Nephron (organoid): ENCODE measurements at regions not wholly inside any gene's neighbourhood (a gene's known extent, or its start where the extent isn't known, plus 50 kb on each side); places are given as distances from the start of the nearest gene placed in this dataset.

ENCODE experiments used
- H3K27ac Mint-ChIP-seq, 3 experiments: 2 replicates each; pipeline ENCODE4 v1.8.0; 2020; ENCODE audit warnings: mixed read lengths in 3 of 3, mild to moderate bottlenecking in 2 of 3, moderate library complexity in 1 of 3
- H3K27me3 Mint-ChIP-seq: 2 replicates; pipeline ENCODE4 v1.8.0; 2021; ENCODE audit warnings: low read depth, mild to moderate bottlenecking, moderate library complexity, mixed read lengths
- H3K36me3 Mint-ChIP-seq: 2 replicates; pipeline ENCODE4 v1.8.0; 2020; ENCODE audit warnings: low read depth, mixed read lengths
- H3K4me1 Mint-ChIP-seq: 2 replicates; pipeline ENCODE4 v1.8.0; 2020; ENCODE audit warnings: mixed read lengths
- H3K4me3 Mint-ChIP-seq, 3 experiments: 2 replicates each; pipeline ENCODE4 v1.8.0; 2020; ENCODE audit warnings: mild to moderate bottlenecking in 3 of 3, mixed read lengths in 3 of 3, moderate library complexity in 2 of 3
- H3K9me3 Mint-ChIP-seq: 2 replicates; pipeline ENCODE4 v1.8.0; 2020; ENCODE audit warnings: mixed read lengths
- CTCF ChIP-seq, 3 experiments: fragments of 200-600 bp; sonication (generic); IDR thresholded peaks; one replicate each; pipeline ENCODE4 v1.5.0; 2021; ENCODE audit warnings: antibody characterized with exemption in 3 of 3; ENCODE audit not compliant: unreplicated experiment in 3 of 3

DNA sequence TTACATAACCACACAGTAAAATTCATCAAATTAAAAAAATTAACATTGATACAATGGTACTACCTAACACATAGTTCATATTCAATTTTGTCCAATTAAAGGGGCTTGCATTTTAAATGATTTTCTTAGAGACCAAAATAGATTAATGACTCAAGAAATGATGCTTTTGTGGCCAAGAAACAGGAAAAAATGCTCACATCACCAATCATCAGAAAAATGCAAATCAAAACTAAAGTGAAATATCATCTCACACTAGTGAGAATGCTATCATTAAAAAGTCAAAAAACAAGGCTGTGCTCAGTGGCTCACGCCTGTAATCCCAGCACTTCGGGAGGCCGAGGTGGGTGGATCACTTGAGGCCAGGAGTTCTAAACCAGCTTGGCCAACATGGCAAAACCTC lies 235.6 kb downstream of the PIK3C3 start:
- Mint-ChIP-seq H3K4me3 (no peak overlapping the region), H3K27me3 (no peaks in the 10 kb centered on the region), H3K27ac (no peak overlapping the region), H3K9me3 (peaks cover 11% of the 10 kb centered on the region), H3K4me1 (peaks cover 5% of the 10 kb centered on the region), H3K36me3 (peaks cover 19% of the 10 kb centered on the region)
- no peak for TF ChIP-seq CTCF (IDR thresholded peaks at IDR 0.05; ENCODE audit: unreplicated experiment in 3 of 3)

DNA sequence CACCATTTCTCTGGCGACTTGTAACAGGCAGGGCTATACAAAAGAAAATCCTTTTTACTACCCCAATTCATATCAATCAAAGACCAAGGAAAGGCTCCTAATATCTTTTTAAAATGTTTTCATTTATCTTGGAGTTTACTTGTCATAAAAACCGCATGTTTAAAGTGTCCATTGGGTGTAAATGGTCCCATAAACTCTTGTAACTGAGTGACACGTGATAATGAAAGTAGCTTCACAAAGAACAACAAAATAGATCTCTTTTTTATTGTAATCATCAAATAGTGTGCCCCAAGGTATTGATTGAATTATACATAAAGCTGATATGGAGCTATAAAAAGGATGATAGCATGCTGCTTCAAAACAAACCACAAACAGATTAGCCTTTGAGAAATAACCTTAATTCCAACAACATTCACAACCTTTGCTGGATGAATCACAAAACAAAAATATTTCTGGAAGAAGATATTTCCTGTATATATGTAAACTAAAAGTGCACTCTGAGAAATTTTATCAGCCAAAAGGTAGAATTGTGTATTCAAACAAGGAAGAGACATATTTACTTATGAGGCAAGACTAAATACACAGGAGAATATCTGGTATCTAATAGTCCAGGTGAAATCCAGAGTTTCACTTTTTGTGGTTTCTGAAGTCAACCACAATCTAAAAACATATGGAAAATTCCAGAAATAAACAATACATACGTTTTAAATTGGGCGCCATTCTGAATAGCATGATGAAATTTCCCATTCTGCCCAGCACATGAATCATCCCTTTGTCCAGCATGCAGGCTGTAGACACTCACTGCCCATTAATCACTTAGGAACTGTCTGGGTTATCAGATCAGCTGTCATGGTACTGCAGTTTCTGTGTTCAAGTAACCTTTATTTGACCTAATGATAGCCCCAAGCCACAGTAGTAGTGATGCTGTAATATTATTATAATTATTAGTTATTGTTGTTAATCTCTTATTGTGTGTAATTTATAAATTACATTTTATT lies 237.5 kb downstream of the PIK3C3 start:
- Mint-ChIP-seq H3K4me1 (peaks cover 3% of the 10 kb centered on the region), H3K27ac (no peak overlapping the region), H3K9me3 (peaks cover 11% of the 10 kb centered on the region), H3K36me3 (peaks cover 14% of the 10 kb centered on the region), H3K27me3 (no peaks in the 10 kb centered on the region), H3K4me3 (no peak overlapping the region)
- TF ChIP-seq CTCF (IDR thresholded peaks at IDR 0.05; ENCODE audit: unreplicated experiment in 3 of 3) = no peak

- Mint-ChIP-seq H3K27me3 (no peaks in the 10 kb centered on the region), H3K4me3 (no peak overlapping the region), H3K9me3 (no peaks in the 10 kb centered on the region), H3K4me1 (no peaks in the 10 kb centered on the region), H3K27ac (no peak overlapping the region), H3K36me3 (no peaks in the 10 kb centered on the region)
- no peak for TF ChIP-seq CTCF (IDR thresholded peaks at IDR 0.05; ENCODE audit: unreplicated experiment in 3 of 3)
Measured at GRCh38 chr18:42196651-42197050, 241.6 kb downstream of the PIK3C3 start.

DNA sequence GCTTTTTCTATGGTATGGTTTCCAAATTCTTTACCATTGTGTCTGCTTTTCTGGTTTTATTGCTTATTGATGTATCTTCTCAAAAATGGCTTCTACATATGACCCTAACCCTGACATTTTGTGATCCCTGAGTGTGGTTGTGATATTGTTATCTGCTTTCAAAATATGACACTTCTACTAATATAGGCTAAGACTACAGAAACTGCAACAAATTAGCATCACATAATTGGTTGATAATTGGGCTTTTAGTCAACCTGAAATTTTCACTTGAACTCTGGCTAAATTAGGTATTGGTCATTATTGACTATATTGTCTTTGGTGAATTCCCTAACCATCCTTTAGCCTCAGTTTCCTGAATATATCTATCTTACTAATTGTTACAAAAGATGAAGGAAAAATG lies 246.1 kb downstream of the PIK3C3 start:
- no peaks in the 10 kb centered on the region for H3K4me1 Mint-ChIP-seq
- H3K9me3 Mint-ChIP-seq = peaks cover 2% of the 10 kb centered on the region
- no peaks in the 10 kb centered on the region for H3K27me3 Mint-ChIP-seq
- H3K27ac Mint-ChIP-seq = no peak overlapping the region
- no peak for TF ChIP-seq CTCF (IDR thresholded peaks at IDR 0.05; ENCODE audit: unreplicated experiment in 3 of 3)
- no peak overlapping the region for H3K4me3 Mint-ChIP-seq
- peaks cover 7% of the 10 kb centered on the region for H3K36me3 Mint-ChIP-seq

DNA sequence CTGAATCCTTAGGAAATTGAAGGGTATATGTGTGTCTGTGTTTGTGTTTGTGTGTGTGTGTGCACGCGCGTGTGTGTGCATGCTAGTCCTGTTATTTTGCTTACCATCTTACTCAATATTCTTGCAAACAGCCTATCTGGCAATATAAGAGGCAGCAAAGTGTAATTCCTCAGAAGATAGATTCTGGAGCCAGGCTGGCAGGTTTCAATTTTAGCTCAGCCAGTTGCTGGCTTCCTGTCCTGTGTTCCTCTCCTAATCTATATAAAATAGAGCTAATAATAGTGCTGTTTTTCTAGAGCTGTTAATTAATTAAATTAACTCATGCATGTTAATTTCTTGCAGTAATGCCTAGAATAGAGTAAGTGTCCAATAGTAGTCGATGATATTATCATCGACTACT lies 256.2 kb downstream of the PIK3C3 start:
- Mint-ChIP-seq H3K36me3 (peaks cover 10% of the 10 kb centered on the region), H3K4me3 (no peak overlapping the region)

More for the DNA sequence above, 256.2 kb downstream of the PIK3C3 start:
- no peak for TF ChIP-seq CTCF (IDR thresholded peaks at IDR 0.05; ENCODE audit: unreplicated experiment in 3 of 3)
- H3K27me3 Mint-ChIP-seq = no peaks in the 10 kb centered on the region
- H3K27ac Mint-ChIP-seq = no peak overlapping the region
- H3K4me1 Mint-ChIP-seq = no peaks in the 10 kb centered on the region
- peaks cover 6% of the 10 kb centered on the region for H3K9me3 Mint-ChIP-seq
